HG02840 (cell line): ENCODE measurements at regions not wholly inside any gene's neighbourhood (a gene's known extent, or its start where the extent isn't known, plus 50 kb on each side); places are given as distances from the start of the nearest gene placed in this dataset.
"Not testable (repeated sequence)": the region's sequence is repeated elsewhere in the genome, so short reads cannot be mapped to it uniquely, and the experiment has no call there.

Experiments used
- ATAC-seq: cut with Tn5 transposase; IDR thresholded peaks from one replicate; pipeline ENCODE4 v1.9.1; 2021; ENCODE audit warnings: mild to moderate bottlenecking, moderate library complexity, moderate number of reproducible peaks; ENCODE audit not compliant: unreplicated experiment, low FRiP score

GRCh38 chr4:153887217-153887616 is 98.3 kb upstream of the SFRP2 start:
- ATAC-seq, result no peak

- no peak for ATAC-seq
Observed at GRCh38 chr4:153884325-153884724, 95.4 kb upstream of the SFRP2 start.

GRCh38 chr4:153880983-153881382 is 92.1 kb upstream of the SFRP2 start:
- ATAC-seq, result no peak

- ATAC-seq, result no peak
Observed at GRCh38 chr4:153877898-153878297, 89.0 kb upstream of the SFRP2 start.

- no peak for ATAC-seq
Observed at GRCh38 chr4:153873741-153874140, 84.9 kb upstream of the SFRP2 start.

GRCh38 chr4:153866766-153867165 is 77.9 kb upstream of the SFRP2 start:
- ATAC-seq, result not testable (repeated sequence)

GRCh38 chr4:153852501-153852900 is 63.6 kb upstream of the SFRP2 start:
- ATAC-seq, result no peak

GRCh38 chr4:153850533-153851280 is 61.8 kb upstream of the SFRP2 start:
- no peak for ATAC-seq

- no peak for ATAC-seq
Observed at GRCh38 chr4:153844144-153844543, 55.3 kb upstream of the SFRP2 start.
